ENCODE measurements at regions not wholly inside any gene's neighbourhood (a gene's known extent, or its start where the extent isn't known, plus 50 kb on each side); places are given as distances from the start of the nearest gene placed in this dataset.
"Not testable (repeated sequence)": the region's sequence is repeated elsewhere in the genome, so short reads cannot be mapped to it uniquely, and the experiment has no call there.

DNA sequence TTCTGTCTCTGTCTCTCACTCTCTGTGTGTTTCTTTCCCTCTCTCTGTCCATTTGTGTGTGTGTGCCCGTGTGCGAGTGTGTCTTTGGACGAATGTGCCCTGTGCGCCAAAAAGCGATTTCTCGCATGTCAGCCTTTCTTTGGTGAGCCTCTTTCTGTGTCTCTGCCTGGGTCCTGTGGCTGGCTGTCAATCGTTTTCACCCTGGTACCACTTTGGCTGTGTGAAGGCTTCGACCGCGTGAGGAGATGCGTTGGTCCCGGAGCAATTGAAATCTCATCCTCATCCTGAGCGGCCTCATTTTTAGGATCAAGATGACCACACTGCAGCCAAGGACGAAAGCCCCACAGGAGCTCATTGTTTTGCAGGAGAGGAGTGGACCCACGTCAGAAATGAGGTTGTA, 288.9 kb upstream of the ZNF337 start:
- DNase-seq, result no peak

DNA sequence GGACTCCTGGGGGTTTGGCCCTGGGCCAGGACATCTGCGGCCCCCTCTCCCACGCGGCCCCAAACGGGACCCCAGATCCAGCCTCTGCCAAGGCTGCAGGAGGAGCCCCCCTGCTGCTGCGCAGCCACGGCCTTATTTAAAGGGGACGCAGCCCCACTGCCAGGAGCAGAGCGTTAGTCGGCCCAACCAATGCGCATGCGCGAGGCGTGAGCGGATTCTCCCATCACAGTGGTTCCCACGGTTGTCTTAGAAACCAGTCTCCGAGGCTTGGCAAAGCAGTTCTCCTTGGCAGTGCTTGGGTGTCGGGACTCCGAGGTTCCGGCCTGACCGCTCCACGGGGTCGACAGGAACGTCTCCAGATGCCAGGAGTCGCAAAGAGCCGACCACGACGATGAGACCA, 288.3 kb upstream of the ZNF337 start:
- peak; percentile 71 for DNase-seq

DNA sequence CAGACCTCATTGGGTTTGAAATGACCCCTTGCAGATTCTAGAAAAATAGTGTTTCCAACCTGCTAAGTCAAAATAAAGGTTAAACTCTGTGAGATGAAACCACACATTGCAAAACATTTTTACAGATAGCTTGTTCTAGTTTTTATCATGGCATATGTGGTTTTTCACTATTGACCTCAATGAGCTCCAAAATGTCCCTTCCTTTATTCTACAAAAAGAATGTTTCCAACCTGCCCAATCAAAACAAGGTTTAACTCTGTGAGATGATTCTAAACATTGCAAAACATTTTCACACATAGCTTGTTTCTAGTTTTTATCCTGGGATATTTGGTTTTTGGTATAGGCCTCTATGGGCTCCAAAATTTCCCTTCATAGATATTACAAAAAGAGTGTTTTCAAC, 286.0 kb upstream of the ZNF337 start:
- DNase-seq, result not testable (repeated sequence)

- DNase-seq, result not testable (repeated sequence)
Observed at GRCh38 chr20:25978450-25979190, 282.0 kb upstream of the ZNF337 start.

- DNase-seq, result not testable (repeated sequence)
Observed at GRCh38 chr20:25975816-25976215, 279.2 kb upstream of the ZNF337 start.

DNA sequence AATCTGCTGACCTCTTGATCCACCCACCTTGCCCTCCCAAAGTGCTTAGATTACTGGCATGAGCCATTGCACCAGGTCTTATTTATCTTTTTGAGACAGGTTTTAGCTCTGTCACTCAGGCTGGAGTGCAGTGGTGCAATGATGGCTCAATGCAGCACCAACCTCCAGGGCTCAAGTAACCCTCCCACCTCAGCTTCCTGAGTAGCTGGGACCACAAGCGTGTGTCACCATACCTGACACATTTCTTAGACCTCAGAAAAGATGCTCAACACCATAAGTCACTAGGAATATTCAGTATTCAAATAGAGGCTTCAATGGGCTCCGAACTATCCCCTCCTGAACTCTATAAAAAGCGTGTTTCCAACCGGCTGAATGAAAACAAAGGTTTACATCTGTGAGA, 268.6 kb upstream of the ZNF337 start:
- not testable (repeated sequence) for DNase-seq

- DNase-seq, result not testable (repeated sequence)
Observed at GRCh38 chr20:25953876-25954275, 257.2 kb upstream of the ZNF337 start.

DNA sequence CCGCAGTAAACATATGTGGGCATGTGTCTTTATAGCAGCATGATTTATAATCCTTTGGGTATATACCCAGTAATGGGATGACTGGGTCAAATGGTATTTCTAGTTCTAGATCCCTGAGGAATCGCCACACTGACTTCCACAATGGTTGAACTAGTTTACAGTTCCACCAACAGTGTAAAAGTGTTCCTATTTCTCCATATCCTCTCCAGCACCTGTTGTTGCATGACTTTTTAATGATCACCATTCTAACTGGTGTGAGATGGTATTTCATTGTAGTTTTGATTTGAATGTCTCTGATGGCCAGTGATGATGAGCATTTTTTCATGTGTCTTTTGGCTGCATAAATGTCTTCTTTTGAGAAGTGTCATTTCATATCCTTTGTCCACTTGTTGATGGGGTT, 238.6 kb upstream of the ZNF337 start:
- DNase-seq, result not testable (repeated sequence)

DNA sequence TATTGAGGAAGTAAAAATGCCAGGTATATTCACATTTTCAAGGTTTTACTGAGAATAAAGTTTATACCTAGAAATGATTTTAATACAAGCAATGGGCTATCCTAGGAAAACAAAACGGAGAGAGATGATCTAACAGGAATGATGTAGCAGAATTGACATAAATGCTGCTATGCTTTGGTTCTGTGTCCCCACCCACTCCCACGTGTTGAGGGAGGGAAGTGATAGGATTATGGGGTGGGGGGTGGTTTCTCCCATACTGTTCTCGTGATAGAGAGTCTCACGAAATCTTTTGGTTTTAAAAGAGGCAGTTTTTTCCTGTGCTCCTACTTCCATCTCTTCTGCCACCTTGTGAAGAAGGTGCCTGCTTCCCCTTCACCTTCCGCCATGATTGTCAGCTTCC, 236.2 kb upstream of the ZNF337 start:
- DNase-seq, result not testable (repeated sequence)

GRCh38 chr20:25932170-25932569, 235.5 kb upstream of the ZNF337 start:
- not testable (repeated sequence) for DNase-seq

DNA sequence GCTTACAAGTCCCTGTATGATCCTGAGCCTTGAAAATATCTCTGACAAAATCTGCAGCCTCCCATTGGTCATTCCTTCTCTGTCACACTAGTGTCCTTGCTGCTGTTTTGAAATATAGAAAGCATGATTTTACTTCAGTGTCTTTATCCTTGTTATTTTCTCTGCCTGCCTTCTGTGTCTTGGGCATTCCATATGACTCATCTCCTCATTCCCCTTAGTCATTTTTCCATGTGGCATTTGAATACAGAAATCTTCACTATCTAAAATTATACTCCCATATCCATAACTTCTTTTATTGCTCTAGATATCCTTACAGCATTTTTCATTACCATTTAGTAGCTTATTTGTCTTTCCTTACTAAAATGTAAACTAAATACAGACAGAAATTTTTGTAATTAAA, 205.7 kb upstream of the ZNF337 start:
- not testable (repeated sequence) for DNase-seq

DNA sequence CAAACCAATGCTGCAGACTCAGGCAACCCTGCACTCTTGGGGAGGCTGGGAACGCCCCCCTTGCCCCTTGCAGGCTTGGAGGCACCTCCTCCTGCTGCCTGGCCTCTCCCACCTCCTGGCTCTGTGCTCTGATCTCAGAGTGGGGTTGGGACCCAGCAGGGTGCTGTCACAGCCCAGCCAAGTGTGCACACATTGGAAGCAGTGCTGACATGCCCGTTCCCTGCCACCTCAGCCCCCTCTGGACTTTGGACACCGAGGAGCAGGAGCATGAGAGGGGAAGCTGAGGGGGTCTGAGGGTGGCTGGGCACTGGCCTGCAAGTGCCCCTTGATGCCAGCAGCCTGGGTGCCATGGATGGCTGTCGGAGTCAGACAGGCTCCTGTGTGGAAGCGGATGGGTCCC, 202.0 kb upstream of the ZNF337 start:
- DNase-seq, result not testable (repeated sequence)

DNA sequence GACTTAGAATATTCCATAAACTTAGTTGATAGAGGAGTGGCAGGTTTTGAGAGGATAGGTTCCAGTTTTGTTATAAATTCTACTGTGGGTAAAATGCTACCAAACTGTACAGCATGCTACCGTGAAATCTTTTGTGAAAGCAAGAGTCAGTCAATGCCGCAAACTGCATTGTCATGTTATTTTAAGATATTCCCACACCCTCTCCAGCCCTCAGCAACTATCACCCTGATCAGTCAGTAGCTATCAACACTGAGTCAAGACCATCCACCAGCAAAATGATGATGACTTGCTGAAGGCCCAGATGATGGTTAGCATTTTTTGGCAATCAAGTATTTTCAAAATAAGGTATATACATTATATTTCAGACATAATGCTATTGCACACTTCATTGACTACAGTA, 182.4 kb upstream of the ZNF337 start:
- not testable (repeated sequence) for DNase-seq

DNA sequence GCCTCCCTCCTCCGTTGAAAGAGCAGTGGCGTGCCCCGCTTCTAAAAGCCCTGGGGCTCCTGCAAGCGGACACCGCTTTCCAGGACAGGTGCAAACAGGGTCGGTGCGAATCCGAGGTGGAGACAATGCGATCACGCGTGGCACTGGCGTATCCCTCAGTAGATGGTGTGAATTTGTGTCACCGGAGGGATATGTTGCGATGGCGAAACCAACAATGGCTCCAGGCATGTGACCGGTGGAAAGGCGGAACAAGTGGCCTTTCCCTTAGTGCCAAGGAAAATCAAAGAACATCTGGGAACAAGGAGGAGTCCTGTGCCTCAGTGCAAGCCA, 172.0 kb upstream of the ZNF337 start:
- DNase-seq, result not testable (repeated sequence)

- peak; percentile 86 for DNase-seq
Observed at GRCh38 chr20:25867776-25868649, 171.4 kb upstream of the ZNF337 start.

DNA sequence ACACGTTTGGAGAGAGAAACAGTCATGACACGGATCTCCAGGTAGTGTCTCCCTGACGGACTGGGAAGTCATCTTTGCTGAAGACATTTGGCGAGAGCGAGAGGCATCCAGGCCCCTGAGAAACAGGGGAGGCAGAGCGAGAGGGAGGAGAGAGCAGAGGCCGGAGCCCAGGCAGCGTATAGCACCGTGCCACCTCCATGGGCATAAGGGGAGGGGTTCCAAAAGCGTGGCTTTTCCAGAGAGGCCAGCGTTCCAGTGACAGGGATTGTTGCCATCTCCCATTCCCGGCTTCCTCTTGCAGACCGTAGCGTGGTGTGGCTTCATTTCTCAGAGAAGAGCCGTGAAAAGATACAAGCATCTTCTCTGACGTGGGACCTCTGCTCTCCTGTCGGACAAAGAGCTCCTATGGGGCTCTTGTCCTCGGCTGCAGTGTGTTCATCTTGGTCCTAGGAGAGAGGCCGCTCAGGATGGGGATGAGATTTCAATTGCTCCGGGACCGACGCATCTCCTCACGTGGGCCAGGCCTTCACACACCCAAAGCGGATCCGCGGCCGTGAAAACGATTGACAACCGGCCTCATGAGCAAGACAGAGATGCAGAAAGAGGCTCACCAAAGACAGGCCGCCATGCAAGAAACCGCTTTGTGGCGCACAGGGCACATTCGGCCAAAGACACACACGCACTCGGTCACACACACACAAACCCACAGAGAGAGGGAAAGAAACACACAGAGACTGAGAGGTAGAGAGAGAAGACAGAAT, 170.5 kb upstream of the ZNF337 start:
- not testable (repeated sequence) for DNase-seq

- peak; percentile 83 for DNase-seq
Observed at GRCh38 chr20:25865715-25866656, 169.3 kb upstream of the ZNF337 start.

- DNase-seq, result not testable (repeated sequence)
Observed at GRCh38 chr20:25864963-25865714, 168.5 kb upstream of the ZNF337 start.

GRCh38 chr20:25864326-25864962, 167.8 kb upstream of the ZNF337 start:
- DNase-seq, result no peak

DNA sequence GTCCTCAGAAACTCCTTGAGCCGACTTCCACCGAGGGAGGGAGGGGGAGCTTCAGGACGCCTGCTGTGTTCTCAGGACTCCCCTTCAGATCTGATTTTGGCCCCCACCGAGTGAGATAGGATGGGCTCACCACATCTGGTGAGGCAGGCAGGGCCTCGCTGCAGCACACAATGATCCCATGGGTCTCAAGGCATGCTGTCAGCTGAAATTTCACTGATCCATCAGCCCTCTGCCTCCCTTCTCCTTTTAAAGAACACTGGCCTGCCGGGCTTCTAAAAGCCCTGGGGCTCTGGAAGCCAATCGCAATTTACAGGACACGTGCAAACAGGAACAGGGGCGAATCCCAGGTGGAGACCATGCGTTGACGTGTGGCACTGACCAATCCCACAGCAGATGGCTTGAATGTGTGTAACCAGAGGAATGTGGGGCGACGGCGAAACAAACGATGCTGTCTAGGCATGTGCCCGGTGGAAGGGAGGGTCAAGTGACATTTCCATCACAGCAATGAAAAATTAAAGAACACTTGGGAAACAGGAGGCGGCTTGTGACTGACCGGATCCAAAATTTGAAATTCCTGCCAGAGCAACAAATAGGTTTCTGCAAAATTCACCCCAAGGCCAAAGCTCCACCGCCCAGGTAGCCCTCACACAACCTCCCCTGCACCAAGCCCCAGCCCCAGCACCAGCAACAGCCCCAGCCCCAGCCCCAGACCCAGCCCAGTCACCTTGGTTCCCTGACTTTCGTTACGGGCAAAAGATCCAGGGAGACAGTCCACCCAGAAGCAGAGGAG, 167.1 kb upstream of the ZNF337 start:
- DNase-seq, result no peak

Data from activated CD4-positive, alpha-beta T cell treated with anti-CD3 and anti-CD28 coated beads for 48 hours (primary cell).